GM08714 (cell line): ENCODE measurements at regions not wholly inside any gene's neighbourhood (a gene's known extent, or its start where the extent isn't known, plus 50 kb on each side); places are given as distances from the start of the nearest gene placed in this dataset.

Experiments
- H3K4me3 ChIP-seq: fragments of 200-500 bp; sonication (Bioruptor generic); 2 replicates; pipeline ENCODE4 v1.5.1; 2014; ENCODE audit warnings: mild to moderate bottlenecking, low read length, inconsistent platforms
- ZNF274 ChIP-seq: IDR thresholded peaks from 2 replicates; pipeline ENCODE4 v1.6.1; 2012; ENCODE audit warnings: mild to moderate bottlenecking, low read depth, low read length

DNA sequence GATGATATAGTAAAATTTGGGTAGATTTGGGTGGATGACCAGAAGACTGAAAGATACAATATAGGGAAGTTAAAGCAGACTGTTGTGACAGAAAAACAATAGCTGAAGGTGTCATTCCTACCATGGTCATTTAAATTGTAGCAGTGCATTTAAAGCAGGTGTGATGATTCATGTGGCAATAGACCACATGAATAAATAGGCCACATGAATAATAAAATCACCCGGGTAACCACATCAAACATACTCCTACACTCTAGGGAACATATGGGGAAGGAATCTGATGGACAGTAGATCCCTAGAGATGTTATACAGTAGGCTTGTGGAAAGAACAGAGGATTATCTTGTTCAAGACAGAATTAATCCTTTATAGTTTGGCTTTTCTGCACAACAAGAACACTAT, 392.6 kb downstream of the SLITRK5 start:
- no peak overlapping the region for H3K4me3 ChIP-seq

DNA sequence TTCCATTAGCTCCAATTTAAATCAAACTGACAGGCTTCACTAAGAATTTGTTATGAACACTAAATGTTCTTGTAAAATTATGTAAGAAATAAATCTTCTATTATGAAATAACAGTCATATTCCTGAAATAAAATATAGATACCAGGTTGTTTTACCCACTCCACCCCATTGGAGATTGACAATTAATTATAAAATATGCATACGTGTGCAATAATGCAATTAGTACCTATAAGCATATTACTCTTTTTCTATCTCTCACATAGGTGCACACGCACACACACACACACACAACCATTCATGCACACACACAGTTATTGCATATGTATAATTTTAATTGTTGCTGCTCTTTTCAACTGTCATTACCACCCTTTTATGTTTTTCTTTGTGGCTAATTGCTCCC, 395.7 kb downstream of the SLITRK5 start:
- no peak for TF ChIP-seq ZNF274
- no peak overlapping the region for H3K4me3 ChIP-seq

More for the DNA sequence above, 392.6 kb downstream of the SLITRK5 start:
- TF ChIP-seq ZNF274: no peak

DNA sequence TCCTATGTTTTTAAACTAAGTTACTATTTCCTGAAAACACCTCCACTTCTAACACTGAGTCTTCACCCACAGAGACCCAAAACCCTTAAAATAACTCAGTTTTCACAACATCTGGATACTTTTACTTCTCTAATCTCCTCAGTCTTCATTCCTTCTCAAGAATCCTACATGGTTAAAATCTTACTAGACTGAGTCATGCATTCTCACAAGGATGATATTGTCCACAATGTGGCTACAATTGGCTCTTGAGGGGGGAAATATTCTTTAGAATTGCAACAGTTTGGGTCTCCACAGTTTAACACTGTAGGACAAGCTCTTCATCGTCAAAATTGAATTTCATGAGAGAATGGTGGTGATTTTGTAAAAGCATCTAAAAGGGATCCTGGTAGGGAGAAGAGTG, 397.1 kb downstream of the SLITRK5 start:
- H3K4me3 ChIP-seq: no peak overlapping the region
- TF ChIP-seq ZNF274: no peak

DNA sequence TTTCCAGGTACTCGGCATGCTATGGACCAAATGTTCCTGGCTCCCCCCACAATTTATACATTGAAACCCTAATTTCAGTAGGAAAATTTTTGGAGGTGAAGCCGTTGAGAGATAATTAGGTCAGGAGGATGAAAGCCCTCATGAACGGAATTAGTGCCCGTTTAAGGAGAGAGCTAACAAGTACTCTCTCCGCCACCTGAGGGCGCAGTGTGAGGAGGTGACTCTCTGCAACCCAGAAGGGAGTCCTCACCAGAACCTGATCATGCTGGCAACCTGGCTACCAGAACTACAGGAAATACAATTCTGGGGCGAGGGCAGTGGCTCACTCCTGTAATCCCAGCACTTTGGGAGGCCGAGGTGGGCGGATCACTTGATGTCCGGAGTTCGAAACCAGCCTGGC, 397.8 kb downstream of the SLITRK5 start:
- no peak for TF ChIP-seq ZNF274
- no peak overlapping the region for H3K4me3 ChIP-seq

DNA sequence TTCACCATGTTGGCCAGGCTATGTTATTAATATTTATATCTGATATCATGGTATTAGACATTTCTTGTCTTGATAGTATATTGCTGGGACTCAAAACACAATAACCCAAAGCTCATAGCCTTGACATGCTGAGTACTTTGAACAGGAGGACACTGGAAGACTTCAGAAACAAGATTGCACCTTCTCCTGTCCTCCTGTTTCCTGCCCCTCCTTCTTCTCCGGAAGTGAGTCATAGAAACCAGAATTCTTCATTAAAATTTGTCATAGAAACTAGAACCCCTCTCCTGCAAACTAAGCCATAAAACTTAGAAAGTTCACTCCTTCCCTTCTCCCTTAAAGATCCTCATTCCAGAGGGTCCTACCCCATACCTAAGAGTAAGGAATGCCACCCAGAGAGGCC, 400.2 kb downstream of the SLITRK5 start:
- TF ChIP-seq ZNF274: no peak
- no peak overlapping the region for H3K4me3 ChIP-seq

DNA sequence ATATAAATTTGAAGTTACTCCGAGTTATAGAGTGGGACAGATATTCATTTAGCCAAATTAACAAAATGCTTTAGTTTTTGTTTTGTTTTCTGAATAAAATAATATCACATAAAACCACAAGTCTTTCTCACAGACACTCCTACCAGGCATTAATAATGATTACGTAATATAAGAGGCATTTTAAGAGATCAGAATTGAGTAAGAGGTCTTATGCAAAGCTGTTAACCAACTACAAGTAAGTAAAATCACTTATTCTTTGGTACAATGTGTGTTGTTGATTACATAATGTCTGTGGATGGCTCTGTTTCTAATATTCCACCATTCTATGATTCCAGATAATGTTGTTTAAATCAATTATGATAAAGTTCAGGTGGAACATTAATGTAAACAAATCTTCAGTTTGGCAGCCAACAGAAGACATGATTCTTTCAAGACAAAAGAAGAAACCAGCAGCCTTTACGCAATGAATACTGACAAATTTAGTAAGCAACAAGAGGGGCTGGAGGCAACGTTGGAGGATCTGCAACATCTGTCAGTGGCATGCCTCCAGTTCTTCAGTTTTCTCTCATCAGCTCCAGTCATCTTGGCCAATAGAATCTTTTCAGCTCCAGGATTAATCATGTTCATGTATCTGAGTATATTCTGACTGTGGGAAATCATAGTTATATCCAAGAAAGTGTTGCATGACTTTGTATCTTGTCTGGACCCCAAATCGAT, 403.8 kb downstream of the SLITRK5 start:
- TF ChIP-seq ZNF274: no peak
- H3K4me3 ChIP-seq: no peak overlapping the region

DNA sequence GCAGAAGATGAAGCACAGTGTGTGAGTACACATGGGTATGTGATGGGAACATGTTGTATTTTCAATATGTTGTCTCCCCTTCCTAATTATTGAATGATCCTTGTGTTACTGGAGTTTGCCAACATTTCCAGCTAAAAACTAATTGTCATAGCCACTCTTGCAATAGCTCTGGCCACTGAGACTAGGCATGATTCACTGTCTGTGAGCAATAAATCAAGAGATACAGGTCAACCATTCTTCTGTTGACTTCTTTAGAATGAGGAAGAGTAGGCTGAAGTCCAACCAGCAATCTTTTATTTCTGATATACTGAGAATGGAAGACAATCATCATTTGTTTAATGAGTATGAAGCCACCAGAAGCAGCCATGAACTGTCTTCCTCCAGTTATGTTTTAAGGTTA, 413.9 kb downstream of the SLITRK5 start:
- TF ChIP-seq ZNF274: no peak

DNA sequence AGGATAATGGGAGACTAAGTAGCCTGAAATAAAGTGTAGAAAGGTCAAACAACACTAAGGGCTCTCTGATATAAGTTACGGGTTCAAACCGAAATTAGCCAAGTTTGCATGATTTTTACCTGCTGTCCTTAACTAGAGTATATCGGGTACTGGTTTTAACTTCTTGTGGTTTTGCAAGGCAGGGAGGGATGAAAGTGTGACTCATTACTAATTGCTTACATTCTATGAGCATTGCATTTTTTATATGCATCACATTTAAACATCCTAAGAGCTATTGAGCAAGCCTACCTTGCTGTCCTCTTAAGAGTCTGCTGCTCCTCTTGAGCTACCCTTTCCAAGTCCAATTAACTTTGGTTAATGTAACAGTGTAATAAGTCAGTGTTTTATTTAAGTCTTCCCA, 415.4 kb downstream of the SLITRK5 start:
- no peak for TF ChIP-seq ZNF274
- H3K4me3 ChIP-seq: no peak overlapping the region

More for the DNA sequence above, 413.9 kb downstream of the SLITRK5 start:
- H3K4me3 ChIP-seq: no peak overlapping the region

DNA sequence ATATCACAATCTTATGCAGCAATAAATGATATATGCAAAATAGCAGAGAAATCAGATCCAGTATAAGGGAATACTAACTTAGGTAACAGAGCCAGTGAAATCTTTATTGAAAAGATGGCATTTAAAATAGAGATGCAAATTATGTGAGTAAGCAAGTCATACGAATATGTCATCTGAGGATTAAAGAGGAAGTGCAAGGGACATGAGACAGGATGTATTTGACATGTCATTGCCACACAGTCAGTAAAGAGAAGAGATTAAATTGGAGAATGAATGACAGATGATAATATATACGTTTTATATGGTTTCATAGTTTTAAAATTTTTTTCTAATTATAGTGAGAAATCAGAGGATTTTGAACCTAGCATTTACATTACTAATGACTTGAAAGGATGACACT, 426.4 kb downstream of the SLITRK5 start:
- no peak for TF ChIP-seq ZNF274
- H3K4me3 ChIP-seq: no peak overlapping the region

DNA sequence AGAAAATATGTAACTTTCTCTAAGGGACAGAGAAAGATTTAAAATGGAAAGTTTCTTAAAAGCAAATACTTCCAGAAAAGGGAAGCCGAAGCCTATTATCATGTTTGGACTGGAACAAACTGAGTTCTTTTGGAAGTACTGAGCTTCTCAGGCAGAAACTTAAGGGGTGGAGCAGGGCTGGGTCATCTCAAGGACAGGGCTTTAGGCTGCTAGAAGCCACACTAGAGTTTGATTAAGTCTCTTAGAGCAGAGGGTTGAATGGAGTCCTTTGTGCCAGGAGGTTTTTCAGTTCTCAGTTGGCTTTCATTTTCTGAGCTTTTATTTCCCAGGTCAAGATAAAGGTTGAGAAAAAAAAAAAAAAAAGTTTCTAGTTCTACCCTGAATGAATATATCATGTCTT, 432.7 kb downstream of the SLITRK5 start:
- H3K4me3 ChIP-seq: no peak overlapping the region
- TF ChIP-seq ZNF274: no peak

DNA sequence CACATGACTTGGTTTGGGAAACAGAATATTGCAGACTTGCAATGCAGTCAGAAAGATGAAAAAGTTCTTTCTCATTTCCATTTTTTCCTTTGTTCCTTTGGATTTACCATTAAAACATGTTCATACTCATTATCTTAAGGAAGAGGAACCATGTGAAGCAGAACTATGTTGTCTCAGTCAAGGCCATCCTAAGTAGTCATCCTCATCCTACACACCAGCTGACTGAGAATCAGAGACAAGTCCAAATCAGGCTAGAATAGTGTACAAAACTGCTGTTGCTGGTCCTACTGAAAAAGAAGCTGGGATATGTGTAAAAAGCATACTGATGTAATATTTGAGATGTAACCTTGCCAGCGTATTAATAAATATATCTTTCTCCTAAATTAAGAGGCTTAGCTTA, 433.4 kb downstream of the SLITRK5 start:
- no peak for TF ChIP-seq ZNF274
- no peak overlapping the region for H3K4me3 ChIP-seq

DNA sequence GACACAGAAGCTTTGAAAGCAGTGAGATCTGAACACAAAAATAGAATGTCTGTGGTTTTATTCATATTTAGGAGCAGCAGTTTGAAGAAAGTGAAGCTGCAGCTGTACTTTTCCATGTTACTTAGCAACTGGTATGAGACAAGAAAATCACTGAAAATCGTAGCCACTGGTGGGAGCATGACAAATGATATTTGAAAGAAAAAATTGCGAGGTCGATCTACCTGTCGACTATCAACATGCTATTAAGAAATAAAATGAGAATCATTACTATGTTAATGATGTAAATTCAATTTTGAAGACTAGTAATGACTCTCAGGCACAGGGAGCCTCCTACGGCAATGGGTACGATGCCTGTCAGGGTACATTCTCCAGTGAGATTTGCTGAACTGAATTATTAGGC, 436.4 kb downstream of the SLITRK5 start:
- no peak overlapping the region for H3K4me3 ChIP-seq
- no peak for TF ChIP-seq ZNF274

DNA sequence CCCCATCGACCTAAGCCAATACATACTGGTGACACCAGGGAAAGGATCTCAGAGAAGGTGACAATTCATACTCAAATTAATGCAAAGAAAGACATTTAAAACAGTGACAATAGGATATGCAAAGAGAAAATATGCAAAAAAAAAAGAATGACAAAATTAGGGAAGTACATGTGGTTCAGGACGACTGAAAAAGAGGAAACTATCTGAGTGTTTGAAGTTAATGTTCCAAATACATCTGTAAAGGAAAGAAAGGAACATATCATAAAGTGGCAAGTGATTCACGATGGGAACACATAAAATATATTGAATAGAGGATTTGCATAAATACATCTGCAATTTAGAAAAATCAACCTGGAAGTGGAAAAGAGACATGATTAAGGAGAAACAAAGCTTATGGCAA, 441.4 kb downstream of the SLITRK5 start:
- no peak for TF ChIP-seq ZNF274

DNA sequence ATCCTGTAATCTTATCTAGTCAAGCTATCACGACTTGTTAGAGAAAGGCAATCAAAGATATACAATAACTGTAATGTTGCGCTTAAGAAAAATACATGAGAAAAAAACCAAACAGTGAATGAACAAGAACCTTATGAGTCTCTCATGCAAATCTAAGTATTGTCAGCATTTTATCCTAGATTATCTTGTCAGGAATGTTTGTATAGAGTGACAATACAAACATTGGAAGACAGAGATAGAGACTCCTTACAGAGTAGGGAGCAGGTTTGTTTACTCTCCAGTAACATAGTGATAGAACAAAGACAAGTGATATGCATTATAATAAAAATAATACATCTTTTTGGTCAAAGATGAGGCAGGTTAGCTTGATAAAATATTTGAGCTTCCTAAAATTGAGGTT, 444.8 kb downstream of the SLITRK5 start:
- TF ChIP-seq ZNF274: no peak
- H3K4me3 ChIP-seq: no peak overlapping the region

More for the DNA sequence above, 441.4 kb downstream of the SLITRK5 start:
- H3K4me3 ChIP-seq: no peak overlapping the region

DNA sequence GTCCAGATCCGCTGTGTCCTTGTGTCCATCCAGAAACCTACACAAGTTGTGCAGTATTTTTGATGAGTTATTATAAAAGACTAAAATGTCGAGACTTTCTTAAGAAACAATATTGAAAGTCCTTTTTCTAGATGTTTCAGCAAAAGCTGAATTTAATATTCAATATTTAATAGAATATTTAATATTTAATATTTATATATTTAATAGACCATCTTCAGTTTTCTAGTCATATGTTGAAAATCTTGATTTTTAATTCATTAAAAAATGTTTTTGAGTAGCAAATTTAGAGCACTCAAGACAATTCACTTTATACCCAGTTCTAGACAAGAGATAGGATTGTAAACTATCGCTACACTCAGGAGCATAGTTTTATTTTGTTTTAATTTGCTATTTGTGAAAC, 447.8 kb downstream of the SLITRK5 start:
- TF ChIP-seq ZNF274: no peak
- no peak overlapping the region for H3K4me3 ChIP-seq

DNA sequence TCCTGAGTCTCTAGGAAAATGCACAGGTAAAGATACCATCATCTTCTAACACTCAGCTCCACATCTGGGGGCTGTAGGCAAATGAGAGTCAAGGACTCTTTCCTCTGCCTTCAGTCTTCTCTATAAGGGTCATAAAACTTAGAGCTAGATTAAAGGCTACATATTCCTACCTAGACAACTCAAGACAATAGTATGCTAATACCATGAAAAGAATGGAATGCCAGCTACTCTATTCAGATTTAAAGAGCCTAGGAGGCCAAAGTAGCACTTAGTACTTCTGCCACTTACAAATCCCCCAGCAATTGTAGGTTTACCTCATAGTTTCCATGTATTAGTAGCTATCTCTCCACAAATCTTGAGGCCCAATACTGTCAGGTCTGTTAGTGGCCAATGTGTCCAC, 453.0 kb downstream of the SLITRK5 start:
- no peak overlapping the region for H3K4me3 ChIP-seq
- TF ChIP-seq ZNF274: no peak
